Liver (tissue), 8 donors: ENCODE measurements at regions not wholly inside any gene's neighbourhood (a gene's known extent, or its start where the extent isn't known, plus 50 kb on each side); places are given as distances from the start of the nearest gene placed in this dataset.

ENCODE experiments used
- DNase-seq: peaks from one replicate; pipeline ENCODE4 v3.0.0-alpha.2; 2017; ENCODE audit warnings: low spot score
- H3K27ac ChIP-seq, 2 donors: one replicate each; pipeline ENCODE4 v1.7.0; 2013; ENCODE audit warnings: inconsistent platforms in 2 of 2, low read length in 2 of 2, control low read depth in 1 of 2, low read depth in 1 of 2, mild to moderate bottlenecking in 1 of 2
- H3K27me3 ChIP-seq, 4 donors: one replicate each; pipeline versions ENCODE4 v1.6.1 to v1.7.0; 2013; ENCODE audit warnings: low read length in 3 of 4, inconsistent platforms in 1 of 4, mild to moderate bottlenecking in 1 of 4, moderate library complexity in 1 of 4; ENCODE audit not compliant: control insufficient read depth in 4 of 4, insufficient read depth in 4 of 4
- H3K36me3 ChIP-seq, 4 donors: one replicate each; pipeline versions ENCODE4 v1.6.1 to v1.7.0; 2013; ENCODE audit warnings: low read length in 3 of 4, mild to moderate bottlenecking in 3 of 4, low read depth in 1 of 4, moderate library complexity in 1 of 4; ENCODE audit not compliant: control insufficient read depth in 4 of 4, insufficient read depth in 3 of 4
- H3K4me1 ChIP-seq, 4 donors: one replicate each; pipeline versions ENCODE4 v1.6.1 to v1.7.0; 2013; ENCODE audit warnings: low read length in 3 of 4, mild to moderate bottlenecking in 3 of 4, moderate library complexity in 1 of 4; ENCODE audit not compliant: control insufficient read depth in 4 of 4, insufficient read depth in 4 of 4
- H3K4me3 ChIP-seq, 3 donors: one replicate each; pipeline versions ENCODE4 v1.6.1 to v1.7.0; 2013; ENCODE audit warnings: low read length in 3 of 3, control low read depth in 1 of 3, low read depth in 1 of 3, mild to moderate bottlenecking in 1 of 3
- H3K9ac ChIP-seq, 2 donors: one replicate each; pipeline ENCODE4 v1.7.0; 2013; ENCODE audit warnings: low read length in 2 of 2, mild to moderate bottlenecking in 2 of 2, moderate library complexity in 2 of 2, control low read depth in 1 of 2, low read depth in 1 of 2
- H3K9me3 ChIP-seq, 4 donors: one replicate each; pipeline versions ENCODE4 v1.6.1 to v1.7.0; 2013; ENCODE audit warnings: low read length in 3 of 4; ENCODE audit not compliant: control insufficient read depth in 4 of 4
- ATF3 ChIP-seq: IDR thresholded peaks from 2 replicates; pipeline ENCODE4 v1.6.1; 2016; ENCODE audit warnings: antibody characterized with exemption
- CTCF ChIP-seq: fragments of 150-350 bp; IDR thresholded peaks from 2 replicates; pipeline ENCODE4 v1.5.1; 2017; ENCODE audit warnings: improper control_type of control experiment, low read depth, low read length; ENCODE audit not compliant: missing input control
- EGR1 ChIP-seq, 2 donors: IDR thresholded peaks; 2 replicates each; pipeline ENCODE4 v1.6.1; 2016 to 2018; ENCODE audit warnings: antibody characterized with exemption in 2 of 2, low read depth in 2 of 2
- FOXA1 ChIP-seq: IDR thresholded peaks from 2 replicates; pipeline ENCODE4 v1.6.1; 2016; ENCODE audit warnings: antibody characterized with exemption
- FOXA2 ChIP-seq: IDR thresholded peaks from 2 replicates; pipeline ENCODE4 v1.6.1; 2016; ENCODE audit warnings: antibody characterized with exemption
- GABPA ChIP-seq, 2 donors: IDR thresholded peaks in 1 of 2; conservative IDR thresholded peaks in 1 of 2; 2 replicates each; pipeline ENCODE4 v1.6.1; 2016; ENCODE audit warnings: antibody characterized with exemption in 2 of 2, mild to moderate bottlenecking in 1 of 2, moderate library complexity in 1 of 2
- HNF4A ChIP-seq, 2 donors: conservative IDR thresholded peaks; 2 replicates each; pipeline ENCODE4 v1.6.1; 2016; ENCODE audit warnings: antibody characterized with exemption in 2 of 2, mild to moderate bottlenecking in 2 of 2
- HNF4G ChIP-seq: IDR thresholded peaks from 2 replicates; pipeline ENCODE4 v1.6.1; 2016; ENCODE audit warnings: antibody characterized with exemption
- JUND ChIP-seq, 2 donors: IDR thresholded peaks; 2 replicates each; pipeline ENCODE4 v1.6.1; 2016; ENCODE audit warnings: antibody characterized with exemption in 2 of 2
- MAX ChIP-seq: IDR thresholded peaks from 2 replicates; pipeline ENCODE4 v1.6.1; 2016; ENCODE audit warnings: antibody characterized with exemption
- NR2F2 ChIP-seq: IDR thresholded peaks from 2 replicates; pipeline ENCODE4 v1.6.1; 2016; ENCODE audit warnings: antibody characterized with exemption
- RAD21 ChIP-seq, 2 donors: IDR thresholded peaks; 2 replicates each; pipeline ENCODE4 v1.6.1; 2016; ENCODE audit warnings: antibody characterized with exemption in 2 of 2, mild to moderate bottlenecking in 2 of 2
- REST ChIP-seq: IDR thresholded peaks from 2 replicates; pipeline ENCODE4 v1.6.1; 2016; ENCODE audit warnings: antibody characterized with exemption, mild to moderate bottlenecking
- RXRA ChIP-seq, 2 donors: IDR thresholded peaks; 2 replicates each; pipeline ENCODE4 v1.6.1; 2017 to 2018; ENCODE audit warnings: antibody characterized with exemption in 2 of 2, mild to moderate bottlenecking in 1 of 2
- SP1 ChIP-seq: IDR thresholded peaks from 2 replicates; pipeline ENCODE4 v1.6.1; 2018; ENCODE audit warnings: antibody characterized with exemption, mild to moderate bottlenecking
- TAF1 ChIP-seq: conservative IDR thresholded peaks from 2 replicates; pipeline ENCODE4 v1.6.1; 2016; ENCODE audit warnings: antibody characterized with exemption, mild to moderate bottlenecking
- YY1 ChIP-seq: IDR thresholded peaks from 2 replicates; pipeline ENCODE4 v1.6.1; 2016; ENCODE audit warnings: antibody characterized with exemption, mild to moderate bottlenecking
- ZBTB33 ChIP-seq: IDR thresholded peaks from 2 replicates; pipeline ENCODE4 v1.6.1; 2016; ENCODE audit warnings: antibody characterized with exemption
- WGBS: extraction: QIAGEN DNeasy Blood & Tissue Kit; methylation state at CpG from one replicate; pipeline ENCODE4 v1.1.7; 2013; 5-methylcytosine and 5-hydroxymethylcytosine counted together
- donor health status: healthy.
- donor health status: healthy.
- donor health status: healthy.
- donor health status: healthy.
- donor health status: healthy.

- H3K27ac ChIP-seq: no peak overlapping the region
- no peaks in the 10 kb centered on the region for H3K27me3 ChIP-seq
- no peak overlapping the region for H3K9ac ChIP-seq
- no peak overlapping the region for H3K4me3 ChIP-seq
- no peaks in the 10 kb centered on the region for H3K9me3 ChIP-seq
- DNase-seq: no peak
- H3K4me1 ChIP-seq: no peaks in the 10 kb centered on the region
- TF ChIP-seq YY1: no peak
- TF ChIP-seq REST: no peak
- no peak for TF ChIP-seq HNF4G
- TF ChIP-seq JUND (IDR thresholded peaks at IDR 0.05): no peak
- no peak for TF ChIP-seq HNF4A (conservative IDR thresholded peaks at IDR 0.05)
- no peak for TF ChIP-seq EGR1 (IDR thresholded peaks at IDR 0.05; ENCODE audit: low read depth in 2 of 2)
- TF ChIP-seq FOXA1: no peak
- no peak for TF ChIP-seq RAD21 (IDR thresholded peaks at IDR 0.05)
- TF ChIP-seq CTCF: no peak
- TF ChIP-seq TAF1: no peak
- no peak for TF ChIP-seq SP1
- TF ChIP-seq RXRA (IDR thresholded peaks at IDR 0.05): no peak
- no peak for TF ChIP-seq MAX
- no peak for TF ChIP-seq FOXA2
- TF ChIP-seq ATF3: no peak
- TF ChIP-seq GABPA (IDR thresholded peaks at IDR 0.05 in 1 of 2, conservative IDR thresholded peaks at IDR 0.05 in 1 of 2): no peak
- no peak for TF ChIP-seq NR2F2
- no peak for TF ChIP-seq ZBTB33
- no peaks in the 10 kb centered on the region for H3K36me3 ChIP-seq
Observed at GRCh38 chr2:48183991-48184390, 130.5 kb upstream of the FOXN2 start.

DNA sequence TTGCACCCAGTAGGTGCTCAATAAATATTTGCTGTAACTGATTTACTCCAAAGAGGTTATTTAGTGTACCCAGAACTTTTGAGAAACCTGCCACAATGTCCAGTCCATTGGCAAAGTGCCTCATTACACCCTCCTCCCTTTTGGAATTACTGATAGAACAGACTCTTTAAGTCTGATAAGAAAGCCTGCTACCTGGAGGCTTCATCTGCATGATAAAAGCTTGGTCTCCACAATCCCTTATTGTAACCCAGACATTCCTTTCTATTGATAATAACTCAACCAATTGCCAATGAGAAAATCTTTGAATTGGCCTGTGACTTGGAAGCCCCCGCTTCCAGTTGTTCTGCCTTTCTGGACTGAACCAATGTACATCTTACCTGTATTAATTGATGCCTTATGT is 127.0 kb upstream of the FOXN2 start:
- H3K9ac ChIP-seq: no peak overlapping the region
- no peaks in the 10 kb centered on the region for H3K9me3 ChIP-seq
- WGBS: 97% methylated on average over 1 of the region's 1 CpG
- no peaks in the 10 kb centered on the region for H3K36me3 ChIP-seq
- no peak overlapping the region for H3K27ac ChIP-seq
- TF ChIP-seq FOXA1 (no peak), NR2F2 (no peak), HNF4A (conservative IDR thresholded peaks at IDR 0.05) (no peak), YY1 (no peak), HNF4G (no peak), RAD21 (IDR thresholded peaks at IDR 0.05) (no peak), TAF1 (no peak), ZBTB33 (no peak), RXRA (IDR thresholded peaks at IDR 0.05) (no peak), FOXA2 (no peak), EGR1 (IDR thresholded peaks at IDR 0.05; ENCODE audit: low read depth in 2 of 2) (no peak)
- no peak overlapping the region for H3K4me3 ChIP-seq
- peaks cover 0 to 1% (median 0%) of the 10 kb centered on the region in 4 donors for H3K4me1 ChIP-seq
- DNase-seq: no peak
- no peaks in the 10 kb centered on the region for H3K27me3 ChIP-seq
